PC-3 (cell line): ENCODE measurements at regions not wholly inside any gene's neighbourhood (a gene's known extent, or its start where the extent isn't known, plus 50 kb on each side); places are given as distances from the start of the nearest gene placed in this dataset.

ENCODE experiments used
- ATAC-seq: fragments of 200-7000 bp; cut with Tn5 transposase; 2 replicates; pipeline ENCODE4 v1.9.1; 2020; ENCODE audit warnings: mild to moderate bottlenecking, moderate library complexity
- BruUV-seq: library from RNA; stranded (reverse); fragments of 400-500 nt; replicated peaks from 2 replicates; lab custom pipeline; 2021; lab: Mats Ljungman, UMichigan
- CTCF ChIA-PET: fragments of 300-600 bp; sonication (Branson Sonifier 250); formaldehyde crosslinking; loops from one replicate; lab custom pipeline; 2022; ENCODE audit warnings: antibody characterized with exemption; lab: Charles Lee
- POLR2A ChIA-PET: fragments of 300-600 bp; sonication (Branson Sonifier 250); formaldehyde crosslinking; loops from one replicate; lab custom pipeline; 2022; ENCODE audit warnings: antibody characterized with exemption; ENCODE audit not compliant: unreplicated experiment; lab: Charles Lee
- DNase-seq: peaks from one replicate; pipeline ENCODE4 v3.0.0-alpha.2; 2015
- H2AFZ ChIP-seq: fragments of 300-600 bp; sonication (generic); 2 replicates; pipeline ENCODE4 v1.6.0; 2016; ENCODE audit warnings: antibody characterized with exemption, low read length
- H3F3A ChIP-seq: fragments of 300-600 bp; sonication (generic); one replicate; pipeline ENCODE4 v1.6.0; 2017; ENCODE audit warnings: antibody characterized with exemption, low read length, control low read depth, mild to moderate bottlenecking; ENCODE audit not compliant: unreplicated experiment
- H3K27ac ChIP-seq: fragments of 300-600 bp; sonication (generic); 2 replicates; pipeline ENCODE4 v1.5.1; 2016; ENCODE audit warnings: mild to moderate bottlenecking, low read length
- H3K27me3 ChIP-seq: fragments of 300-600 bp; sonication (generic); 2 replicates; pipeline ENCODE4 v1.6.1; 2016; ENCODE audit warnings: low read length, mixed read lengths
- H3K36me3 ChIP-seq: fragments of 300-600 bp; sonication (generic); 2 replicates; pipeline ENCODE4 v1.6.1; 2016; ENCODE audit warnings: low read depth, mixed run types, low read length, mixed read lengths
- H3K4me1 ChIP-seq: fragments of 300-600 bp; sonication (generic); 2 replicates; pipeline ENCODE4 v1.5.1; 2016; ENCODE audit warnings: low read length; ENCODE audit not compliant: insufficient read depth
- H3K4me2 ChIP-seq: fragments of 300-600 bp; sonication (generic); 2 replicates; pipeline ENCODE4 v1.6.0; 2016; ENCODE audit warnings: low read length
- H3K4me3 ChIP-seq: fragments of 300-600 bp; sonication (generic); 2 replicates; pipeline ENCODE4 v1.5.1; 2016; ENCODE audit warnings: mild to moderate bottlenecking, low read length, mixed read lengths
- H3K79me2 ChIP-seq: fragments of 300-600 bp; sonication (generic); 2 replicates; pipeline ENCODE4 v1.6.1; 2017; ENCODE audit warnings: low read length, mixed read lengths
- H3K9ac ChIP-seq: fragments of 300-600 bp; sonication (generic); 2 replicates; pipeline ENCODE4 v1.6.0; 2016; ENCODE audit warnings: mild to moderate bottlenecking, low read length
- H3K9me2 ChIP-seq: fragments of 300-600 bp; sonication (generic); replicated peaks from 2 replicates; pipeline ENCODE4 v1.6.1; 2016; ENCODE audit warnings: mixed run types, low read length, mixed read lengths
- H3K9me3 ChIP-seq: fragments of 300-600 bp; sonication (generic); 2 replicates; pipeline ENCODE4 v1.6.1; 2016; ENCODE audit warnings: low read length, mixed read lengths
- H4K20me1 ChIP-seq: fragments of 300-600 bp; sonication (generic); 2 replicates; pipeline ENCODE4 v1.6.1; 2016; ENCODE audit warnings: low read length, mixed read lengths
- CTCF ChIP-seq: fragments of 300-600 bp; sonication (generic); conservative IDR thresholded peaks from 2 replicates; pipeline ENCODE4 v1.5.1; 2017; ENCODE audit warnings: antibody characterized with exemption, low read depth, mild to moderate bottlenecking, low read length
- EZH2 ChIP-seq: fragments of 300-600 bp; sonication (generic); IDR thresholded peaks from one replicate; pipeline ENCODE4 v1.6.1; 2017; ENCODE audit warnings: antibody characterized with exemption, mild to moderate bottlenecking, low read length; ENCODE audit not compliant: unreplicated experiment
- EZH2phosphoT487 ChIP-seq: fragments of 300-600 bp; sonication (generic); IDR thresholded peaks from 2 replicates; pipeline ENCODE4 v1.6.1; 2018; ENCODE audit warnings: mild to moderate bottlenecking, antibody characterized with exemption, low read length, borderline replicate concordance
- intact Hi-C: fragments of 100-400 bp; cut with micrococcal nuclease; formaldehyde crosslinking; loops from 2 replicates; pipeline ENCODE4 v1.9.0; 2023

GRCh38 chr2:15882761-15883497 lies 57.4 kb upstream of the MYCN start:
- no peak overlapping the region for H3K4me2 ChIP-seq
- intact Hi-C loops: no loop called here
- H3K36me3 ChIP-seq: no peaks in the 10 kb centered on the region
- ATAC-seq (no peak), DNase-seq (no peak)
- H3K9me2 ChIP-seq: no peaks in the 10 kb centered on the region
- no peak overlapping the region for H3K27ac ChIP-seq
- no TSS peak for BruUV-seq
- H2AFZ ChIP-seq: no peak overlapping the region
- H4K20me1 ChIP-seq: no peaks in the 10 kb centered on the region
- H3K79me2 ChIP-seq: no peaks in the 10 kb centered on the region
- H3K27me3 ChIP-seq: no peaks in the 10 kb centered on the region
- no peaks in the 10 kb centered on the region for H3F3A ChIP-seq
- TF ChIP-seq EZH2 (no peak), CTCF (no peak), EZH2phosphoT487 (no peak)
- H3K9me3 ChIP-seq: no peaks in the 10 kb centered on the region
- ChIA-PET POLR2A (no interaction called here), CTCF (no interaction called here)
- H3K4me3 ChIP-seq: no peak overlapping the region
- H3K4me1 ChIP-seq: no peaks in the 10 kb centered on the region
- no peak overlapping the region for H3K9ac ChIP-seq

GRCh38 chr2:15883684-15884083 lies 56.7 kb upstream of the MYCN start:
- Histone ChIP-seq H3K4me3 (no peak overlapping the region), H3K4me2 (no peak overlapping the region), H3K79me2 (no peaks in the 10 kb centered on the region), H3K9me3 (no peaks in the 10 kb centered on the region), H3K27ac (no peak overlapping the region), H3F3A (no peaks in the 10 kb centered on the region), H3K4me1 (no peaks in the 10 kb centered on the region), H2AFZ (no peak overlapping the region), H3K9ac (no peak overlapping the region), H3K9me2 (no peaks in the 10 kb centered on the region), H4K20me1 (no peaks in the 10 kb centered on the region), H3K27me3 (no peaks in the 10 kb centered on the region), H3K36me3 (no peaks in the 10 kb centered on the region)
- CTCF ChIA-PET: no interaction called here
- intact Hi-C loops: no loop called here
- BruUV-seq: no TSS peak
- DNase-seq (no peak), ATAC-seq (no peak)
- TF ChIP-seq EZH2phosphoT487: no peak
- TF ChIP-seq CTCF: no peak
- TF ChIP-seq EZH2: no peak
- POLR2A ChIA-PET: no interaction called here

- Histone ChIP-seq H3K9ac (no peak overlapping the region), H3K27ac (no peak overlapping the region), H2AFZ (no peak overlapping the region), H3K9me2 (no peaks in the 10 kb centered on the region), H3K79me2 (no peaks in the 10 kb centered on the region), H3F3A (no peaks in the 10 kb centered on the region), H3K4me1 (no peaks in the 10 kb centered on the region), H4K20me1 (no peaks in the 10 kb centered on the region), H3K4me3 (no peak overlapping the region), H3K9me3 (no peaks in the 10 kb centered on the region), H3K27me3 (peaks cover 6% of the 10 kb centered on the region; the same call in 1 of the 2 replicates), H3K4me2 (no peak overlapping the region), H3K36me3 (no peaks in the 10 kb centered on the region)
- ATAC-seq (no peak), DNase-seq (no peak)
- intact Hi-C loops: no loop called here
- TF ChIP-seq EZH2 (no peak), CTCF (no peak), EZH2phosphoT487 (no peak)
- CTCF ChIA-PET: no interaction called here
- POLR2A ChIA-PET: no interaction called here
- BruUV-seq: no TSS peak
Observed at GRCh38 chr2:15884790-15885189, 55.6 kb upstream of the MYCN start.
